ENCODE measurements at regions not wholly inside any gene's neighbourhood (a gene's known extent, or its start where the extent isn't known, plus 50 kb on each side); places are given as distances from the start of the nearest gene placed in this dataset.
"Not testable (repeated sequence)": the region's sequence is repeated elsewhere in the genome, so short reads cannot be mapped to it uniquely, and the experiment has no call there.

GRCh38 chr10:78458983-78459638 is 425.4 kb downstream of the RPS24 start:
- no peak for DNase-seq (ENCODE audit: low read depth)

GRCh38 chr10:78459639-78460037 is 426.0 kb downstream of the RPS24 start:
- no peak for DNase-seq (ENCODE audit: low read depth)

- DNase-seq (ENCODE audit: low read depth) = no peak
These were observed 426.5 kb downstream of the RPS24 start for GRCh38 chr10:78460204-78460603.

GRCh38 chr10:78461333-78461732 is 427.7 kb downstream of the RPS24 start:
- no peak for DNase-seq (ENCODE audit: low read depth)

- no peak for DNase-seq (ENCODE audit: low read depth)
These were observed 428.5 kb downstream of the RPS24 start for GRCh38 chr10:78462176-78462575.

GRCh38 chr10:78462726-78463228 is 429.1 kb downstream of the RPS24 start:
- DNase-seq (ENCODE audit: low read depth) = no peak

- DNase-seq (ENCODE audit: low read depth) = no peak
These were observed 430.6 kb downstream of the RPS24 start for GRCh38 chr10:78464118-78464855.

GRCh38 chr10:78464856-78465267 is 431.2 kb downstream of the RPS24 start:
- no peak for DNase-seq (ENCODE audit: low read depth)

- no peak for DNase-seq (ENCODE audit: low read depth)
These were observed 431.8 kb downstream of the RPS24 start for GRCh38 chr10:78465431-78465830.

GRCh38 chr10:78467496-78468106 is 433.9 kb downstream of the RPS24 start:
- DNase-seq (ENCODE audit: low read depth) = no peak

- DNase-seq (ENCODE audit: low read depth) = not testable (repeated sequence)
These were observed 435.1 kb downstream of the RPS24 start for GRCh38 chr10:78468731-78469130.

- DNase-seq (ENCODE audit: low read depth) = no peak
These were observed 436.8 kb downstream of the RPS24 start for GRCh38 chr10:78470267-78471103.

GRCh38 chr10:78471326-78471722 is 437.7 kb downstream of the RPS24 start:
- DNase-seq (ENCODE audit: low read depth) = no peak

- DNase-seq (ENCODE audit: low read depth) = no peak
These were observed 438.3 kb downstream of the RPS24 start for GRCh38 chr10:78471723-78472550.

- DNase-seq (ENCODE audit: low read depth) = no peak
These were observed 438.9 kb downstream of the RPS24 start for GRCh38 chr10:78472551-78472890.

- DNase-seq (ENCODE audit: low read depth) = no peak
These were observed 439.3 kb downstream of the RPS24 start for GRCh38 chr10:78473006-78473405.

- DNase-seq (ENCODE audit: low read depth) = no peak
These were observed 441.1 kb downstream of the RPS24 start for GRCh38 chr10:78474743-78475142.

- DNase-seq (ENCODE audit: low read depth) = no peak
These were observed 441.8 kb downstream of the RPS24 start for GRCh38 chr10:78475437-78475836.

GRCh38 chr10:78476156-78476555 is 442.5 kb downstream of the RPS24 start:
- DNase-seq (ENCODE audit: low read depth) = no peak

- DNase-seq (ENCODE audit: low read depth) = no peak
These were observed 443.2 kb downstream of the RPS24 start for GRCh38 chr10:78476844-78477243.

GRCh38 chr10:78478919-78479318 is 445.3 kb downstream of the RPS24 start:
- no peak for DNase-seq (ENCODE audit: low read depth)
